ENCODE measurements at regions not wholly inside any gene's neighbourhood (a gene's known extent, or its start where the extent isn't known, plus 50 kb on each side); places are given as distances from the start of the nearest gene placed in this dataset.
"Not testable (repeated sequence)": the region's sequence is repeated elsewhere in the genome, so short reads cannot be mapped to it uniquely, and the experiment has no call there.

DNA sequence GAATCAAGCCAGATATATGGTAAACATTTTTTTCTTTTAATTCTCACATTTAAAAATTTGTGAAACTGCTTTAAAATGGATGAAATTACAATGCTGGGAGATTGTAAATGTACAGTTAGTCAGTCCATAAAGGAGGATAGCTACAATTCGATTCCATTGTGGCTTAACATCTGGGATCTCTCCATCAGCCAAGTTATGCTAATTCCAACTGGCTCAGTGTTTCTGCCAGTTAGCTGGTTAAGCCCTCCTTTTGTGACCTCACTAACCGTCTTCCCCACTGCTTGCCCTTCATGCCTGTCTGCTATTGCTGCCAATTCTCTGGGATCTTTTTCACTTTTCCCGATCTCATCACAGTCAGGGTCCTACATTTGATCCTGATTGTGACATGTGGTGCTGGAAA, 1347.6 kb downstream of the CDH11 start:
- WGBS, 2 donors (ENCODE audit: low coverage in 1 of 2), result 66 to 75% methylated on average over 2 to 3 of the region's 3 CpGs
- no peaks in the 10 kb centered on the region for H3K27me3 ChIP-seq
- H3K9me3 ChIP-seq, result no peaks in the 10 kb centered on the region
- in situ Hi-C loops (cut with MboI; ENCODE audit: low pct_ligation_motif_present in 1 of 4, low pct_unique_long_range_greater_than_20kb in 1 of 4, low sequenced_read_pairs in 3 of 4) (no loop called here), intact Hi-C loops (cut with DNase I; ENCODE audit: low total_unique reads) (no loop called here)
- H3K4me3 ChIP-seq, result no peak overlapping the region
- H3K27ac ChIP-seq, result no peak overlapping the region
- TF ChIP-seq POLR2A (IDR thresholded peaks at IDR 0.05) (no peak), EP300 (IDR thresholded peaks at IDR 0.05; ENCODE audit: low read depth) (no peak), POLR2AphosphoS5 (IDR thresholded peaks at IDR 0.05) (no peak)
- TF ChIP-seq, protein P1, sequence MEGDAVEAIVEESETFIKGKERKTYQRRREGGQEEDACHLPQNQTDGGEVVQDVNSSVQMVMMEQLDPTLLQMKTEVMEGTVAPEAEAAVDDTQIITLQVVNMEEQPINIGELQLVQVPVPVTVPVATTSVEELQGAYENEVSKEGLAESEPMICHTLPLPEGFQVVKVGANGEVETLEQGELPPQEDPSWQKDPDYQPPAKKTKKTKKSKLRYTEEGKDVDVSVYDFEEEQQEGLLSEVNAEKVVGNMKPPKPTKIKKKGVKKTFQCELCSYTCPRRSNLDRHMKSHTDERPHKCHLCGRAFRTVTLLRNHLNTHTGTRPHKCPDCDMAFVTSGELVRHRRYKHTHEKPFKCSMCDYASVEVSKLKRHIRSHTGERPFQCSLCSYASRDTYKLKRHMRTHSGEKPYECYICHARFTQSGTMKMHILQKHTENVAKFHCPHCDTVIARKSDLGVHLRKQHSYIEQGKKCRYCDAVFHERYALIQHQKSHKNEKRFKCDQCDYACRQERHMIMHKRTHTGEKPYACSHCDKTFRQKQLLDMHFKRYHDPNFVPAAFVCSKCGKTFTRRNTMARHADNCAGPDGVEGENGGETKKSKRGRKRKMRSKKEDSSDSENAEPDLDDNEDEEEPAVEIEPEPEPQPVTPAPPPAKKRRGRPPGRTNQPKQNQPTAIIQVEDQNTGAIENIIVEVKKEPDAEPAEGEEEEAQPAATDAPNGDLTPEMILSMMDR (IDR thresholded peaks at IDR 0.05), result no peak
- no peak for DNase-seq
- no peaks in the 10 kb centered on the region for H3K4me1 ChIP-seq
- no peaks in the 10 kb centered on the region for H3K36me3 ChIP-seq

DNA sequence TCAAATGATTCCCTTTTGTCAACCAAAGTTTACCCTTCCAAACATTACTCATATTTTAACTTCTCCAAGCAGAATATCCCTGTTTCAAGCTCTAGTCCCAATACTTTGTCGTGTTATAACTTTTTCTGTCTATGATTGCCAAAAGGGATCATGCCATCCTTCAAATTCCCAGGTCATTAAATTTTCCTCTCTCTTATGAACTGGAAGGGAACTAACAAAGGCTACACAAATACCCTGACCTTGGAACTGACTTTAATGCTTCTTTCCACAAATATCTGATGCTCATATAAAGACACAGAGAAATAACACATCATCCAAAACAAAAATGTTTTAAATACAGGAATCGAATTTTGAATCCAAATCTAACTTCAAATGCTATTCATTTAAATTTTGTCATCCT, 1352.7 kb downstream of the CDH11 start:
- in situ Hi-C loops (cut with MboI; ENCODE audit: low pct_ligation_motif_present in 1 of 4, low pct_unique_long_range_greater_than_20kb in 1 of 4, low sequenced_read_pairs in 3 of 4) (no loop called here), intact Hi-C loops (cut with DNase I; ENCODE audit: low total_unique reads) (no loop called here)
- DNase-seq, result no peak
- no peaks in the 10 kb centered on the region for H3K4me1 ChIP-seq
- WGBS, 2 donors (ENCODE audit: low coverage in 1 of 2), result 61 to 65% methylated on average over 2 of the region's 2 CpGs
- H3K36me3 ChIP-seq, result no peaks in the 10 kb centered on the region
- no peak overlapping the region for H3K27ac ChIP-seq
- no peaks in the 10 kb centered on the region for H3K27me3 ChIP-seq
- no peak overlapping the region for H3K4me3 ChIP-seq
- TF ChIP-seq EP300 (IDR thresholded peaks at IDR 0.05; ENCODE audit: low read depth), result no peak
- TF ChIP-seq POLR2AphosphoS5 (IDR thresholded peaks at IDR 0.05), result no peak
- TF ChIP-seq, protein P1 (IDR thresholded peaks at IDR 0.05), result no peak
- TF ChIP-seq POLR2A (IDR thresholded peaks at IDR 0.05), result no peak
- no peaks in the 10 kb centered on the region for H3K9me3 ChIP-seq

DNA sequence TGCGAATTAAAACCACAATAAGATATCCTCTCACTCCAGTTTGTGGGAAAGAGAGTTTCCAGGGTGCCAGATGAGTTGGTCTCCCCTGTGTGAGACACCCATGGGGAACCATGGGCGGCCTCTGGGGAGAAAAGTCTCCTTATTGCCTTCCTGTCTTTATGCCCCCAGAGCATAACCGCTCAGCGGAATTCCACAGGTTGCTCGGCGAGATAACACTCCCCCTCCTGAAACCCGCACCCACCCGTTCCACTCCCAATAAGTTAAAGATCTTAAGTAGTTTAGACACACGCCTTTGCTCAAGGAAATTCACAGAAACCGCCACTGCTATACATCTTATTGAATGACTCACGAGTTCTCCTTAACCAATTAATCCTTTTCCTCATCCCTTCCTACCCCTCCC, 1361.6 kb downstream of the CDH11 start:
- DNase-seq; H3K4me3 ChIP-seq; H3K9me3 ChIP-seq; H3K27me3 ChIP-seq; intact Hi-C loops (cut with DNase I; ENCODE audit: low total_unique reads); H3K4me1 ChIP-seq; in situ Hi-C loops (cut with MboI; ENCODE audit: low pct_ligation_motif_present in 1 of 4, low pct_unique_long_range_greater_than_20kb in 1 of 4, low sequenced_read_pairs in 3 of 4); H3K36me3 ChIP-seq; H3K27ac ChIP-seq: not testable (repeated sequence)
- WGBS, 2 donors (ENCODE audit: low coverage in 1 of 2), result 88% methylated on average over 11 of the region's 11 CpGs

DNA sequence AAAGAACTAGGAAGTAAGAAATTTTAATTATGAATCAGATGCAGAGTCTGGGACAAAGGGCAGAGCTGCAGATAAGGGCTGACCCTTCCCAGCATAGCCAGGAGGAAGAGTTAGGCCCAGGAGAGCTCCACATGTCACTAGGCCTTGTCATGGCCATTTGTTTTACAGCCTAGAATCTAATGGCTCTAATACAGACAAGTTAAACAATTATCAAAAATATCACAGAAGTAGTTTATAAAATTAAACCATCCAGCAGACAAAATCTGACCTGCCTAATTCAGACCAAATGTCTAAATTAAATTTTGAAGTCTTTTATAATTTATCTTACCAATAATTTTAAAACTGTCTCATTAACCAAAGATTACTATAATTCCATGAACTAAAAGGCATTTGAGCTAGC, 1369.5 kb downstream of the CDH11 start:
- intact Hi-C loops (cut with DNase I; ENCODE audit: low total_unique reads) (no loop called here), in situ Hi-C loops (cut with MboI; ENCODE audit: low pct_ligation_motif_present in 1 of 4, low pct_unique_long_range_greater_than_20kb in 1 of 4, low sequenced_read_pairs in 3 of 4) (no loop called here)
- TF ChIP-seq POLR2A (IDR thresholded peaks at IDR 0.05) (no peak), POLR2AphosphoS5 (IDR thresholded peaks at IDR 0.05) (no peak), EP300 (IDR thresholded peaks at IDR 0.05; ENCODE audit: low read depth) (no peak)
- TF ChIP-seq, protein P1 (IDR thresholded peaks at IDR 0.05), result no peak
- Histone ChIP-seq H3K27ac (no peak overlapping the region), H3K4me3 (no peak overlapping the region), H3K9me3 (no peaks in the 10 kb centered on the region), H3K4me1 (no peaks in the 10 kb centered on the region), H3K27me3 (no peaks in the 10 kb centered on the region), H3K36me3 (no peaks in the 10 kb centered on the region)
- DNase-seq, result no peak

DNA sequence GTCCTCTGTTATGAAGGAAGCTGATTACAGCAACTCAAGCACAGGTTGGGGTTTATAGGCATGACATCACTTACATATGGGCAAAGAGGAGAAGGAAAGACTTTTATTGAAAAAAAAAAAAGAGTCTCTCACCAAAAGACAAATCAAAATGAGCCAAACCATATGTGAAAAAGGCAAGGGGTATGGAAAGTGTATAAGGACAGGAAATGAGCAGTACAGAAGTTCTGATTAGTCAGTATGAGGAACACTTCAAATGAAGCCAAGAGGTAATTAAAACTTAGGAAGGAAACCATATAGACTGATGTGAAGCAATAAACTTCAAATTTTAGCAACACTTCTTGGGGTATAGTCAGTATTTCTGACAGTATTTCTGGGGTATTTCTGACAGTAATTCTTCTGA, 1372.6 kb downstream of the CDH11 start:
- Histone ChIP-seq H3K27me3 (no peaks in the 10 kb centered on the region), H3K4me3 (no peak overlapping the region), H3K9me3 (no peaks in the 10 kb centered on the region), H3K27ac (no peak overlapping the region), H3K36me3 (no peaks in the 10 kb centered on the region), H3K4me1 (no peaks in the 10 kb centered on the region)
- intact Hi-C loops (cut with DNase I; ENCODE audit: low total_unique reads) (no loop called here), in situ Hi-C loops (cut with MboI; ENCODE audit: low pct_ligation_motif_present in 1 of 4, low pct_unique_long_range_greater_than_20kb in 1 of 4, low sequenced_read_pairs in 3 of 4) (no loop called here)
- DNase-seq, result no peak
- no peak for TF ChIP-seq POLR2AphosphoS5 (IDR thresholded peaks at IDR 0.05)
- TF ChIP-seq, protein P1 (IDR thresholded peaks at IDR 0.05), result no peak
- TF ChIP-seq EP300 (IDR thresholded peaks at IDR 0.05; ENCODE audit: low read depth), result no peak
- no peak for TF ChIP-seq POLR2A (IDR thresholded peaks at IDR 0.05)

Data from transverse colon (tissue), 4 donors.